GM18508 (cell line): ENCODE measurements at regions not wholly inside any gene's neighbourhood (a gene's known extent, or its start where the extent isn't known, plus 50 kb on each side); places are given as distances from the start of the nearest gene placed in this dataset.

Source experiments
- ATAC-seq: cut with Tn5 transposase; IDR thresholded peaks from one replicate; pipeline ENCODE4 v1.9.1; 2021; ENCODE audit warnings: moderate number of reproducible peaks; ENCODE audit not compliant: insufficient read depth, unreplicated experiment

- no peak for ATAC-seq
These were observed 98.3 kb upstream of the NWD2 start for GRCh38 chr4:37146260-37146659.

GRCh38 chr4:37157476-37158167, 86.9 kb upstream of the NWD2 start:
- ATAC-seq, result no peak

- ATAC-seq, result no peak
These were observed 83.9 kb upstream of the NWD2 start for GRCh38 chr4:37160653-37161052.

GRCh38 chr4:37165844-37166243, 78.7 kb upstream of the NWD2 start:
- ATAC-seq, result no peak

- ATAC-seq, result no peak
These were observed 74.6 kb upstream of the NWD2 start for GRCh38 chr4:37169956-37170355.

GRCh38 chr4:37188100-37188499, 56.4 kb upstream of the NWD2 start:
- ATAC-seq, result no peak
